ENCODE measurements at regions not wholly inside any gene's neighbourhood (a gene's known extent, or its start where the extent isn't known, plus 50 kb on each side); places are given as distances from the start of the nearest gene placed in this dataset.

GRCh38 chr13:63684822-63685221 is 2269.2 kb upstream of the PCDH20 start:
- TF ChIP-seq CSDC2 (CRISPR knock-in tag; IDR thresholded peaks at IDR 0.05) (no peak), GLIS3 (CRISPR knock-in tag; IDR thresholded peaks at IDR 0.05) (no peak)
- ATAC-seq: no peak

DNA sequence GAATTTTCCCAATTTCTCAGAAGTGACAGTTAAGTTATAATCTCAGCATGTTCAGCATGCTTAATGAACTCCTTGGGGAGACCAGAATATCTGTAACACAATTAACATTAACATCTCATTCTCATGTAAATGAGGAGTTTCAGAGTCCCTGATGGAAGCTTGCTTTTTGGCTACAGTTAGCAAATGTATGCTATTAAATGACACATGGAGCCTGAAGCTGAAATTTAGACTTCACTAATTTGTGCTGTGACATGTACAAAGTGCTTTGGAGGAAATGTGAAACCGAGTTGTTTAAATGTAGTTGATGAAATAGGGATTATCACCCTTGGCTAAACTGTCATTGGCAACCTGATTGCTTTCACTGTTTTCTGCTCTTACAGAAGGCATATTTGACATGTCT is 2265.1 kb upstream of the PCDH20 start:
- TF ChIP-seq ZFP30 (CRISPR knock-in tag; IDR thresholded peaks at IDR 0.05) (no peak), ISL1 (CRISPR knock-in tag; IDR thresholded peaks at IDR 0.05) (no peak), ARNTL (CRISPR knock-in tag; IDR thresholded peaks at IDR 0.05; ENCODE audit: borderline replicate concordance, low read depth) (no peak), ZNF565 (CRISPR knock-in tag; conservative IDR thresholded peaks at IDR 0.05; ENCODE audit: low read depth) (no peak)

DNA sequence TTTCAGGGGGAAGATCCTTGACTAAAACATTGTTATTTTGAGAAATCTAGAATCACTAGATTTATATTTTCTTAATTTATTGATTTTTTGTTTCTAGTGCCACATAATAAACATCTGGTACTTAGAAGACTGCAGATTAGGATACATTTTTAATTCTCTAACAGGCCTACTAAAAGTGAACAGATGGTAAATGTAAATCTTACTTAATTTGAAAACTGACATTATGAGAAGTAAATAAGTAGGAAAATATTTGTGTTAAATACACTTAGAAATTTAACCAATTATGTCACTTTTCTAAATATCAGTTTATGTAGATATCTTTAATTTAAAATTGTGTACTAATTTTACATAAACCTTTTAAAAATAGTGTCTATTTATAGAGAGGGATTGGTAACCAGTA is 2255.6 kb upstream of the PCDH20 start:
- no peak for ATAC-seq
- TF ChIP-seq ARNTL (CRISPR knock-in tag; IDR thresholded peaks at IDR 0.05; ENCODE audit: borderline replicate concordance, low read depth) (no peak), ZFP3 (CRISPR knock-in tag; IDR thresholded peaks at IDR 0.05) (no peak), ZNF70 (CRISPR knock-in tag; IDR thresholded peaks at IDR 0.05) (no peak), ZFP30 (CRISPR knock-in tag; IDR thresholded peaks at IDR 0.05) (no peak)
- TF ChIP-seq, protein P1, sequence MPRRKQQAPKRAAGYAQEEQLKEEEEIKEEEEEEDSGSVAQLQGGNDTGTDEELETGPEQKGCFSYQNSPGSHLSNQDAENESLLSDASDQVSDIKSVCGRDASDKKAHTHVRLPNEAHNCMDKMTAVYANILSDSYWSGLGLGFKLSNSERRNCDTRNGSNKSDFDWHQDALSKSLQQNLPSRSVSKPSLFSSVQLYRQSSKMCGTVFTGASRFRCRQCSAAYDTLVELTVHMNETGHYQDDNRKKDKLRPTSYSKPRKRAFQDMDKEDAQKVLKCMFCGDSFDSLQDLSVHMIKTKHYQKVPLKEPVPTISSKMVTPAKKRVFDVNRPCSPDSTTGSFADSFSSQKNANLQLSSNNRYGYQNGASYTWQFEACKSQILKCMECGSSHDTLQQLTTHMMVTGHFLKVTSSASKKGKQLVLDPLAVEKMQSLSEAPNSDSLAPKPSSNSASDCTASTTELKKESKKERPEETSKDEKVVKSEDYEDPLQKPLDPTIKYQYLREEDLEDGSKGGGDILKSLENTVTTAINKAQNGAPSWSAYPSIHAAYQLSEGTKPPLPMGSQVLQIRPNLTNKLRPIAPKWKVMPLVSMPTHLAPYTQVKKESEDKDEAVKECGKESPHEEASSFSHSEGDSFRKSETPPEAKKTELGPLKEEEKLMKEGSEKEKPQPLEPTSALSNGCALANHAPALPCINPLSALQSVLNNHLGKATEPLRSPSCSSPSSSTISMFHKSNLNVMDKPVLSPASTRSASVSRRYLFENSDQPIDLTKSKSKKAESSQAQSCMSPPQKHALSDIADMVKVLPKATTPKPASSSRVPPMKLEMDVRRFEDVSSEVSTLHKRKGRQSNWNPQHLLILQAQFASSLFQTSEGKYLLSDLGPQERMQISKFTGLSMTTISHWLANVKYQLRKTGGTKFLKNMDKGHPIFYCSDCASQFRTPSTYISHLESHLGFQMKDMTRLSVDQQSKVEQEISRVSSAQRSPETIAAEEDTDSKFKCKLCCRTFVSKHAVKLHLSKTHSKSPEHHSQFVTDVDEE (CRISPR knock-in tag; IDR thresholded peaks at IDR 0.05): no peak

More for the DNA sequence above, 2265.1 kb upstream of the PCDH20 start:
- ATAC-seq: no peak

DNA sequence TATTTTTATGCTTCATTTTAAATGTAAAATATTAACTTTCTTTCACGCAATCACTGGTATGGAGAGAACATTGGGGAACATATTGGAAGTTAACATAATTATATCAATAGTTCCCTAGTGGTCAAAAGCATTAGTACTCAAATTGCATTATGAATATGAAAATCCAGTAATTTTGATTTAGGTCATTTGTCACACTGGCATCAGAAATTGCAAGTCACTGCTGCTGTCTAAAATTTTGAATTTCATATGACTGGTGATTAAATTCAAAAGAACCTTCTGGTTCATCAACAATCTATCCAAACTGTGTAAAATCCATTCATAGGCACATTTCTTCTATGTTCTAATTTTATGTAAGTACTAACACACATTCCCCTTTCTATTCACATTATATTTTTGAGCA is 2235.7 kb upstream of the PCDH20 start:
- no peak for TF ChIP-seq ZFP3 (CRISPR knock-in tag; IDR thresholded peaks at IDR 0.05)
- TF ChIP-seq ZFP30 (CRISPR knock-in tag; IDR thresholded peaks at IDR 0.05): no peak
- no peak for TF ChIP-seq RARB (CRISPR knock-in tag; IDR thresholded peaks at IDR 0.05)
- TF ChIP-seq ZNF8 (CRISPR knock-in tag; IDR thresholded peaks at IDR 0.05): no peak
- TF ChIP-seq ARNTL (CRISPR knock-in tag; IDR thresholded peaks at IDR 0.05; ENCODE audit: borderline replicate concordance, low read depth): no peak
- no peak for TF ChIP-seq BACH2 (CRISPR knock-in tag; IDR thresholded peaks at IDR 0.05; ENCODE audit: borderline replicate concordance)
- TF ChIP-seq GLIS3 (CRISPR knock-in tag; IDR thresholded peaks at IDR 0.05): no peak
- TF ChIP-seq, protein P1 (CRISPR knock-in tag; IDR thresholded peaks at IDR 0.05): no peak
- ATAC-seq: no peak

GRCh38 chr13:63643543-63643942 is 2227.9 kb upstream of the PCDH20 start:
- ATAC-seq: no peak
- TF ChIP-seq ESRRG (CRISPR knock-in tag; IDR thresholded peaks at IDR 0.05) (no peak), TCF4 (CRISPR knock-in tag; IDR thresholded peaks at IDR 0.05; ENCODE audit: borderline replicate concordance) (no peak), CSDC2 (CRISPR knock-in tag; IDR thresholded peaks at IDR 0.05) (no peak), PPARA (CRISPR knock-in tag; IDR thresholded peaks at IDR 0.05; ENCODE audit: borderline replicate concordance) (no peak), RARB (CRISPR knock-in tag; IDR thresholded peaks at IDR 0.05) (no peak), BACH2 (CRISPR knock-in tag; IDR thresholded peaks at IDR 0.05; ENCODE audit: borderline replicate concordance) (no peak), SNAI2 (CRISPR knock-in tag; IDR thresholded peaks at IDR 0.05) (no peak), CSRNP3 (CRISPR knock-in tag; IDR thresholded peaks at IDR 0.05) (no peak), ZNF8 (CRISPR knock-in tag; IDR thresholded peaks at IDR 0.05) (no peak), POU6F1 (CRISPR knock-in tag; IDR thresholded peaks at IDR 0.05; ENCODE audit: borderline replicate concordance, low read depth) (no peak), PATZ1 (CRISPR knock-in tag; IDR thresholded peaks at IDR 0.05; ENCODE audit: borderline replicate concordance) (no peak), TOX (CRISPR knock-in tag; IDR thresholded peaks at IDR 0.05; ENCODE audit: borderline replicate concordance) (no peak), OSR1 (CRISPR knock-in tag; IDR thresholded peaks at IDR 0.05) (no peak), ARNTL (CRISPR knock-in tag; IDR thresholded peaks at IDR 0.05; ENCODE audit: borderline replicate concordance, low read depth) (no peak), ZNF565 (CRISPR knock-in tag; conservative IDR thresholded peaks at IDR 0.05; ENCODE audit: low read depth) (no peak), ZFP30 (CRISPR knock-in tag; IDR thresholded peaks at IDR 0.05) (no peak), ZC3H10 (CRISPR knock-in tag; IDR thresholded peaks at IDR 0.05) (no peak)
- TF ChIP-seq, protein P2, sequence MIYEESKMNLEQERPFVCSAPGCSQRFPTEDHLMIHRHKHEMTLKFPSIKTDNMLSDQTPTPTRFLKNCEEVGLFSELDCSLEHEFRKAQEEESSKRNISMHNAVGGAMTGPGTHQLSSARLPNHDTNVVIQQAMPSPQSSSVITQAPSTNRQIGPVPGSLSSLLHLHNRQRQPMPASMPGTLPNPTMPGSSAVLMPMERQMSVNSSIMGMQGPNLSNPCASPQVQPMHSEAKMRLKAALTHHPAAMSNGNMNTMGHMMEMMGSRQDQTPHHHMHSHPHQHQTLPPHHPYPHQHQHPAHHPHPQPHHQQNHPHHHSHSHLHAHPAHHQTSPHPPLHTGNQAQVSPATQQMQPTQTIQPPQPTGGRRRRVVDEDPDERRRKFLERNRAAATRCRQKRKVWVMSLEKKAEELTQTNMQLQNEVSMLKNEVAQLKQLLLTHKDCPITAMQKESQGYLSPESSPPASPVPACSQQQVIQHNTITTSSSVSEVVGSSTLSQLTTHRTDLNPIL (CRISPR knock-in tag; IDR thresholded peaks at IDR 0.05; ENCODE audit: low read depth): no peak
